ENCODE measurements at regions not wholly inside any gene's neighbourhood (a gene's known extent, or its start where the extent isn't known, plus 50 kb on each side); places are given as distances from the start of the nearest gene placed in this dataset.
"Not testable (repeated sequence)": the region's sequence is repeated elsewhere in the genome, so short reads cannot be mapped to it uniquely, and the experiment has no call there.

GRCh38 chr10:46749470-46749869, 161.8 kb upstream of the PTPN20 start:
- DNase-seq, result not testable (repeated sequence)

- not testable (repeated sequence) for DNase-seq
Measured at GRCh38 chr10:46753763-46754162, 157.5 kb upstream of the PTPN20 start.

GRCh38 chr10:46761471-46761870, 149.8 kb upstream of the PTPN20 start:
- DNase-seq, result not testable (repeated sequence)

- DNase-seq, result not testable (repeated sequence)
Measured at GRCh38 chr10:46768515-46769291, 142.5 kb upstream of the PTPN20 start.

- DNase-seq, result not testable (repeated sequence)
Measured at GRCh38 chr10:46773178-46773896, 137.9 kb upstream of the PTPN20 start.

- peak; percentile 13 for DNase-seq
Measured at GRCh38 chr10:46773897-46774236, 137.4 kb upstream of the PTPN20 start.

- DNase-seq, result not testable (repeated sequence)
Measured at GRCh38 chr10:46774366-46774765, 136.9 kb upstream of the PTPN20 start.

- DNase-seq, result not testable (repeated sequence)
Measured at GRCh38 chr10:46774945-46775667, 136.1 kb upstream of the PTPN20 start.

- DNase-seq, result not testable (repeated sequence)
Measured at GRCh38 chr10:46775668-46776059, 135.6 kb upstream of the PTPN20 start.

GRCh38 chr10:46779571-46779970, 131.7 kb upstream of the PTPN20 start:
- DNase-seq, result not testable (repeated sequence)

- DNase-seq, result not testable (repeated sequence)
Measured at GRCh38 chr10:46780164-46780563, 131.1 kb upstream of the PTPN20 start.

GRCh38 chr10:46781001-46781400, 130.2 kb upstream of the PTPN20 start:
- DNase-seq, result not testable (repeated sequence)

- not testable (repeated sequence) for DNase-seq
Measured at GRCh38 chr10:46782001-46782874, 129.0 kb upstream of the PTPN20 start.

GRCh38 chr10:46784665-46785064, 126.6 kb upstream of the PTPN20 start:
- not testable (repeated sequence) for DNase-seq

- DNase-seq, result not testable (repeated sequence)
Measured at GRCh38 chr10:46786125-46786517, 125.1 kb upstream of the PTPN20 start.

- peak; percentile 69 for DNase-seq
Measured at GRCh38 chr10:46786518-46787320, 124.5 kb upstream of the PTPN20 start.

GRCh38 chr10:46787321-46787615, 124.0 kb upstream of the PTPN20 start:
- DNase-seq, result peak; percentile 21

- DNase-seq, result not testable (repeated sequence)
Measured at GRCh38 chr10:46792657-46793357, 118.4 kb upstream of the PTPN20 start.

GRCh38 chr10:46796351-46796750, 114.9 kb upstream of the PTPN20 start:
- not testable (repeated sequence) for DNase-seq

- DNase-seq, result not testable (repeated sequence)
Measured at GRCh38 chr10:46802010-46802409, 109.2 kb upstream of the PTPN20 start.

GRCh38 chr10:46803082-46803481, 108.1 kb upstream of the PTPN20 start:
- DNase-seq, result not testable (repeated sequence)
